Sigmoid colon (tissue), 4 donors: ENCODE measurements at regions not wholly inside any gene's neighbourhood (a gene's known extent, or its start where the extent isn't known, plus 50 kb on each side); places are given as distances from the start of the nearest gene placed in this dataset.

ENCODE experiments used
- CTCF ChIP-seq, 4 experiments: fragments of 450-650 bp in 3 of 4; fragments of 200-600 bp in 1 of 4; IDR thresholded peaks; one replicate each; pipeline ENCODE4 v1.5.1; 2016 to 2019; ENCODE audit warnings: antibody characterized with exemption in 4 of 4, mild to moderate bottlenecking in 3 of 4, moderate library complexity in 2 of 4
- EP300 ChIP-seq, 4 donors: sonication (generic); formaldehyde crosslinking; IDR thresholded peaks; one replicate each; pipeline ENCODE4 v1.6.1; 2017; ENCODE audit warnings: antibody characterized with exemption in 4 of 4
- POLR2AphosphoS5 ChIP-seq, 4 donors: sonication (generic); formaldehyde crosslinking; IDR thresholded peaks; one replicate each; pipeline ENCODE4 v1.6.1; 2017; ENCODE audit warnings: antibody characterized with exemption in 4 of 4

- TF ChIP-seq CTCF (IDR thresholded peaks at IDR 0.05) (no peak), POLR2AphosphoS5 (IDR thresholded peaks at IDR 0.05) (no peak), EP300 (IDR thresholded peaks at IDR 0.05) (no peak)
Observed at GRCh38 chr2:220835583-220835982, 736.5 kb downstream of the EPHA4 start.
